LNCAP (cell line): ENCODE measurements at regions not wholly inside any gene's neighbourhood (a gene's known extent, or its start where the extent isn't known, plus 50 kb on each side); places are given as distances from the start of the nearest gene placed in this dataset.

Experiments used
- CTCF ChIP-seq: fragments of 450-650 bp; IDR thresholded peaks from 2 replicates; pipeline ENCODE4 v1.5.1; 2017; ENCODE audit warnings: mild to moderate bottlenecking

GRCh38 chr4:64001229-64001898, 407.9 kb downstream of the TECRL start:
- TF ChIP-seq CTCF, result no peak

GRCh38 chr4:64000241-64000640, 409.0 kb downstream of the TECRL start:
- TF ChIP-seq CTCF, result no peak

GRCh38 chr4:63986253-63986652, 423.0 kb downstream of the TECRL start:
- TF ChIP-seq CTCF, result no peak

GRCh38 chr4:63983224-63983623, 426.0 kb downstream of the TECRL start:
- no peak for TF ChIP-seq CTCF

GRCh38 chr4:63965875-63966274, 443.4 kb downstream of the TECRL start:
- TF ChIP-seq CTCF, result no peak

GRCh38 chr4:63937961-63938360, 471.3 kb downstream of the TECRL start:
- no peak for TF ChIP-seq CTCF

- no peak for TF ChIP-seq CTCF
Measured at GRCh38 chr4:63922146-63922545, 487.1 kb downstream of the TECRL start.

GRCh38 chr4:63921561-63921960, 487.7 kb downstream of the TECRL start:
- TF ChIP-seq CTCF, result no peak
